ENCODE measurements at regions not wholly inside any gene's neighbourhood (a gene's known extent, or its start where the extent isn't known, plus 50 kb on each side); places are given as distances from the start of the nearest gene placed in this dataset.

DNA sequence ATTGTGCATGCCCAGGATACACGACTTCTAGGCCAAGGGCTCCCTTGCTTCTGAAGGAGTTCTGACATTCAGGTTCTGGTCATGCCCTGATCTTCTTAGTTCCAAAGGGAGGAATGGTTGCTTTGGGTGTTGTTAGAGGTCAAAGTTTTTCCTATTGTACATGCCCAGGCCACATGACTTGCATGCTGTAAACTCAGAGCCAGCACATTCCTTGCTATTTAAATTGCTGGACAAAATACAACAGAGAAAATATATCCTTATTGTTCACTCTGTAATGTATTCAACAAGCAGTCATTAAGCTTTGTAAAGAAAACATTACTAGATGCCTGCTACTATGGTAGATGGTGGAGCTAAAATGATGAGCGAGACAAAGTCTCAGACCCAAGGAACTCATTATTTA lies 71.2 kb upstream of the COCH start:
- RAD21 ChIA-PET (ENCODE audit: low non-redundant PET in 1 of 2, low total read pairs in 2 of 2, uncharacterized antibody in 2 of 2, unreplicated experiment in 2 of 2) = no interaction called here
- intact Hi-C loops (cut with micrococcal nuclease) = no loop called here
- no peaks in the 10 kb centered on the region for H3K79me2 ChIP-seq (ENCODE audit: insufficient read depth, low read length)
- no peak overlapping the region for H3K4me3 ChIP-seq (replicated peaks in 1 of 2; ENCODE audit: low read depth in 1 of 2, low read length in 2 of 2)
- no peak overlapping the region for H3K9ac ChIP-seq (ENCODE audit: low read length)
- no peaks in the 10 kb centered on the region for H4K20me1 ChIP-seq (ENCODE audit: insufficient read depth)
- no peaks in the 10 kb centered on the region for H3K27me3 ChIP-seq (ENCODE audit: insufficient read depth, low read length)
- DNase-seq (ENCODE audit: low read depth, low spot score) = no peak
- BruUV-seq (replicated peaks) = no TSS peak
- H3K4me2 ChIP-seq (ENCODE audit: low read length) = no peak overlapping the region
- H3K36me3 ChIP-seq (ENCODE audit: control insufficient read depth in 1 of 2, insufficient read depth in 2 of 2, low read length in 2 of 2) = no peaks in the 10 kb centered on the region
- no peak for TF ChIP-seq EZH2phosphoT487 (IDR thresholded peaks at IDR 0.05; ENCODE audit: borderline replicate concordance)
- no peak for TF ChIP-seq POLR2AphosphoS5 (IDR thresholded peaks at IDR 0.05; ENCODE audit: low read depth, low read length)
- TF ChIP-seq POLR2A (IDR thresholded peaks at IDR 0.05; ENCODE audit: borderline replicate concordance, extremely low read depth, insufficient read depth, insufficient read length) = no peak
- no peak for TF ChIP-seq CBX3 (IDR thresholded peaks at IDR 0.05; ENCODE audit: low read depth)
- TF ChIP-seq CEBPB (IDR thresholded peaks at IDR 0.05; ENCODE audit: low read depth) = no peak
- no peak for TF ChIP-seq ZFX (IDR thresholded peaks at IDR 0.05)
- TF ChIP-seq, protein P1, sequence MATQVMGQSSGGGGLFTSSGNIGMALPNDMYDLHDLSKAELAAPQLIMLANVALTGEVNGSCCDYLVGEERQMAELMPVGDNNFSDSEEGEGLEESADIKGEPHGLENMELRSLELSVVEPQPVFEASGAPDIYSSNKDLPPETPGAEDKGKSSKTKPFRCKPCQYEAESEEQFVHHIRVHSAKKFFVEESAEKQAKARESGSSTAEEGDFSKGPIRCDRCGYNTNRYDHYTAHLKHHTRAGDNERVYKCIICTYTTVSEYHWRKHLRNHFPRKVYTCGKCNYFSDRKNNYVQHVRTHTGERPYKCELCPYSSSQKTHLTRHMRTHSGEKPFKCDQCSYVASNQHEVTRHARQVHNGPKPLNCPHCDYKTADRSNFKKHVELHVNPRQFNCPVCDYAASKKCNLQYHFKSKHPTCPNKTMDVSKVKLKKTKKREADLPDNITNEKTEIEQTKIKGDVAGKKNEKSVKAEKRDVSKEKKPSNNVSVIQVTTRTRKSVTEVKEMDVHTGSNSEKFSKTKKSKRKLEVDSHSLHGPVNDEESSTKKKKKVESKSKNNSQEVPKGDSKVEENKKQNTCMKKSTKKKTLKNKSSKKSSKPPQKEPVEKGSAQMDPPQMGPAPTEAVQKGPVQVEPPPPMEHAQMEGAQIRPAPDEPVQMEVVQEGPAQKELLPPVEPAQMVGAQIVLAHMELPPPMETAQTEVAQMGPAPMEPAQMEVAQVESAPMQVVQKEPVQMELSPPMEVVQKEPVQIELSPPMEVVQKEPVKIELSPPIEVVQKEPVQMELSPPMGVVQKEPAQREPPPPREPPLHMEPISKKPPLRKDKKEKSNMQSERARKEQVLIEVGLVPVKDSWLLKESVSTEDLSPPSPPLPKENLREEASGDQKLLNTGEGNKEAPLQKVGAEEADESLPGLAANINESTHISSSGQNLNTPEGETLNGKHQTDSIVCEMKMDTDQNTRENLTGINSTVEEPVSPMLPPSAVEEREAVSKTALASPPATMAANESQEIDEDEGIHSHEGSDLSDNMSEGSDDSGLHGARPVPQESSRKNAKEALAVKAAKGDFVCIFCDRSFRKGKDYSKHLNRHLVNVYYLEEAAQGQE (IDR thresholded peaks at IDR 0.05; ENCODE audit: low read depth) = no peak
- no peak for TF ChIP-seq FOSL1 (IDR thresholded peaks at IDR 0.05; ENCODE audit: low read depth)
- no peak for TF ChIP-seq EZH2 (IDR thresholded peaks at IDR 0.05)
- TF ChIP-seq TCF7L2 (IDR thresholded peaks at IDR 0.05; ENCODE audit: borderline replicate concordance, extremely low read depth, insufficient read depth, insufficient read length) = no peak
- no peak for TF ChIP-seq JUND (IDR thresholded peaks at IDR 0.05)
- TF ChIP-seq, protein P2, sequence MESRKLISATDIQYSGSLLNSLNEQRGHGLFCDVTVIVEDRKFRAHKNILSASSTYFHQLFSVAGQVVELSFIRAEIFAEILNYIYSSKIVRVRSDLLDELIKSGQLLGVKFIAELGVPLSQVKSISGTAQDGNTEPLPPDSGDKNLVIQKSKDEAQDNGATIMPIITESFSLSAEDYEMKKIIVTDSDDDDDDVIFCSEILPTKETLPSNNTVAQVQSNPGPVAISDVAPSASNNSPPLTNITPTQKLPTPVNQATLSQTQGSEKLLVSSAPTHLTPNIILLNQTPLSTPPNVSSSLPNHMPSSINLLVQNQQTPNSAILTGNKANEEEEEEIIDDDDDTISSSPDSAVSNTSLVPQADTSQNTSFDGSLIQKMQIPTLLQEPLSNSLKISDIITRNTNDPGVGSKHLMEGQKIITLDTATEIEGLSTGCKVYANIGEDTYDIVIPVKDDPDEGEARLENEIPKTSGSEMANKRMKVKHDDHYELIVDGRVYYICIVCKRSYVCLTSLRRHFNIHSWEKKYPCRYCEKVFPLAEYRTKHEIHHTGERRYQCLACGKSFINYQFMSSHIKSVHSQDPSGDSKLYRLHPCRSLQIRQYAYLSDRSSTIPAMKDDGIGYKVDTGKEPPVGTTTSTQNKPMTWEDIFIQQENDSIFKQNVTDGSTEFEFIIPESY (IDR thresholded peaks at IDR 0.05; ENCODE audit: extremely low read depth, insufficient replicate concordance, low read length) = no peak
- no peak for TF ChIP-seq SP1 (IDR thresholded peaks at IDR 0.05; ENCODE audit: low read depth)
- TF ChIP-seq SIN3A (IDR thresholded peaks at IDR 0.05; ENCODE audit: low read depth) = no peak
- ATAC-seq = no peak
- no peaks in the 10 kb centered on the region for H3K9me2 ChIP-seq (ENCODE audit: insufficient read depth)
- CTCF ChIA-PET = no interaction called here
- H2AFZ ChIP-seq (ENCODE audit: low read depth, low read length, poor library complexity, severe bottlenecking) = no peak overlapping the region
- H3K27ac ChIP-seq (ENCODE audit: low read depth, low read length) = no peak overlapping the region
- H3K4me1 ChIP-seq (ENCODE audit: control insufficient read depth in 1 of 2, insufficient read depth in 2 of 2, low read length in 2 of 2) = no peaks in the 10 kb centered on the region
- POLR2A ChIA-PET = no interaction called here
- no peaks in the 10 kb centered on the region for H3K9me3 ChIP-seq (ENCODE audit: control insufficient read depth in 1 of 2, insufficient read depth in 1 of 2, low read depth in 1 of 2, low read length in 2 of 2)

Measured in HCT116 (cell line).